ENCODE measurements at regions not wholly inside any gene's neighbourhood (a gene's known extent, or its start where the extent isn't known, plus 50 kb on each side); places are given as distances from the start of the nearest gene placed in this dataset.

DNA sequence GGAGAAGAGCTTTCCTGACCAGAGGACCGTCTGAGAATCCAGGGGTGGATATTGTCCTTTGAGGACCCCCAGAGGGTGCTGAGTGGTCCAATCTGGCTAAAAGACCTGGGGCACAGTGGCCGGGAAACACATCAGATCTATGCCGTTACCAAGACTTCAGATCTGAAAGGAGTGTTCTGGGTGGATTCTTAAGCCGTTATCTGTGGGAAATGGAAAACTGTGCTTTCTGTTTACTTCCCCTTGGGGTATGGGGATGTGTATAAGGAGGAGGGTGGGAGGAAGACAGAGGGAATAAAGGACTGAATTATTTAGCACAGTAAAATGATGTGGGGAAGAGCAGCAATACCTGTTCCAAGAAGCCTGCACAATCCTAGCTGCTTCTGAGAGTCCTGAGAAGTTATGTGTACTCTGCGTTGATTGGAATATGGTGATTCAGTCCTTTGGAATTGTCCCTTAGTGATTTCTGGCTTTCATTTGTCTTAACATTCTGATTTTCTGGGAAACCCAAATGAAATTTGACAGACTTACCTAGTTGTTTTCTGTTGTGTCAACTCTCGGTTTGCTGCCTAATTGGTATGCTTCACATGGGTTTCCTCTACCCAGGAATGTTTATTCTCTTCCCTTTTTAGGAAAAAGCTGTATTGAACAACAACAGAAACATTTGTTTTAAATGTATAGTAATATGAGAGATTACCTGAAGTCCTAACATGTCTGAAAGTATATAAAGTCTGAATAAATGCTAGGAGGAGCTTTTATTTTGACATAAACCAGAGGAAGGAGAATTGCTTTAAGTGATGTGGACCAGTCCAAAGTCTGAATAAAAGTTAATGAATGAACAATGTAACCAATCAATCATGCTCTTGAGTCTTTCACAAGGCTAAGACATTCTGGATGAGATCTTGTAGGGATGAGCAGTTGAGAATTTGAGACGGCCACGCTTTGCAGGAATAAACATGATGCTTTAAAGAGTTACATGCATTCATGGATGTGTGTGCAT lies 427.1 kb upstream of the C2CD4B start:
- CTCF ChIA-PET: interaction anchor here (0.5 to 2.7 kb wide), 7 partner anchors 11 to 1363 kb away, joined by 3 to 13 read pairs (median 4); partner anchors contain the start of gene RORA
- intact Hi-C loops (cut with micrococcal nuclease; ENCODE audit: unreplicated experiment): no loop called here
- H3K27ac Mint-ChIP-seq (ENCODE audit: unreplicated experiment): no peak overlapping the region
- no peak for DNase-seq
- no peak overlapping the region for H3K4me3 Mint-ChIP-seq (ENCODE audit: low read depth, unreplicated experiment)
- peaks cover 7% of the 10 kb centered on the region for H3K27me3 Mint-ChIP-seq (ENCODE audit: unreplicated experiment)
- TF ChIP-seq, protein P1, sequence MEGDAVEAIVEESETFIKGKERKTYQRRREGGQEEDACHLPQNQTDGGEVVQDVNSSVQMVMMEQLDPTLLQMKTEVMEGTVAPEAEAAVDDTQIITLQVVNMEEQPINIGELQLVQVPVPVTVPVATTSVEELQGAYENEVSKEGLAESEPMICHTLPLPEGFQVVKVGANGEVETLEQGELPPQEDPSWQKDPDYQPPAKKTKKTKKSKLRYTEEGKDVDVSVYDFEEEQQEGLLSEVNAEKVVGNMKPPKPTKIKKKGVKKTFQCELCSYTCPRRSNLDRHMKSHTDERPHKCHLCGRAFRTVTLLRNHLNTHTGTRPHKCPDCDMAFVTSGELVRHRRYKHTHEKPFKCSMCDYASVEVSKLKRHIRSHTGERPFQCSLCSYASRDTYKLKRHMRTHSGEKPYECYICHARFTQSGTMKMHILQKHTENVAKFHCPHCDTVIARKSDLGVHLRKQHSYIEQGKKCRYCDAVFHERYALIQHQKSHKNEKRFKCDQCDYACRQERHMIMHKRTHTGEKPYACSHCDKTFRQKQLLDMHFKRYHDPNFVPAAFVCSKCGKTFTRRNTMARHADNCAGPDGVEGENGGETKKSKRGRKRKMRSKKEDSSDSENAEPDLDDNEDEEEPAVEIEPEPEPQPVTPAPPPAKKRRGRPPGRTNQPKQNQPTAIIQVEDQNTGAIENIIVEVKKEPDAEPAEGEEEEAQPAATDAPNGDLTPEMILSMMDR (IDR thresholded peaks at IDR 0.05; ENCODE audit: unreplicated experiment): no peak
- no peaks in the 10 kb centered on the region for H3K36me3 Mint-ChIP-seq (ENCODE audit: insufficient read depth, unreplicated experiment)
- H3K9me3 Mint-ChIP-seq (ENCODE audit: low read depth, unreplicated experiment): no peaks in the 10 kb centered on the region
- peaks cover 27% of the 10 kb centered on the region for H3K4me1 Mint-ChIP-seq (ENCODE audit: low read depth, unreplicated experiment)
- BruUV-seq (replicated peaks): no TSS peak

DNA sequence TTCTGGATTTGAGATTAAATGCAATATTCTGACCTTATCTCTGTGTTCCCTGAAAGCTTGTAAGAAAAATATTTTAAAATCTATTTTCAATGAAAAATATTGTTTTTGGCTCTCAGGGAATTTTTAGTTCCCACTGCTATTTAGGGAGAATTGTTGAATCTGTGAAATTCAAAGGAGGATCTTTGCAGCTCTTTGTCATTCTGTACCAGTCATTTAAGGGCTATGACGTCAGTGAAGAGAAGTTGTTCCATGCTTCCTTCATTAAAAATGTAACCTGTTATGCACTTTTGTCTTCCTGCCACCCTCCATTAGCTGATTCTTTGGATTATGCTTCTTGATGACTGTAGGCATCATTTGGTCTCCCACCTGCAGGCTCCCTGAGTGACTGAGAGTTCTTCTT lies 427.8 kb upstream of the C2CD4B start:
- Mint-ChIP-seq H3K4me1 (ENCODE audit: low read depth, unreplicated experiment) (peaks cover 27% of the 10 kb centered on the region), H3K36me3 (ENCODE audit: insufficient read depth, unreplicated experiment) (no peaks in the 10 kb centered on the region), H3K27me3 (ENCODE audit: unreplicated experiment) (peaks cover 10% of the 10 kb centered on the region), H3K9me3 (ENCODE audit: low read depth, unreplicated experiment) (no peaks in the 10 kb centered on the region), H3K27ac (ENCODE audit: unreplicated experiment) (no peak overlapping the region), H3K4me3 (ENCODE audit: low read depth, unreplicated experiment) (no peak overlapping the region)
- CTCF ChIA-PET: interaction anchor here (0.5 to 2.7 kb wide), 2 partner anchors 11 to 56 kb away, joined by 3 to 13 read pairs; no protein-coding TSS in a partner anchor
- TF ChIP-seq, protein P1 (IDR thresholded peaks at IDR 0.05; ENCODE audit: unreplicated experiment): no peak
- no TSS peak for BruUV-seq (replicated peaks)
- intact Hi-C loops (cut with micrococcal nuclease; ENCODE audit: unreplicated experiment): no loop called here
- no peak for DNase-seq

DNA sequence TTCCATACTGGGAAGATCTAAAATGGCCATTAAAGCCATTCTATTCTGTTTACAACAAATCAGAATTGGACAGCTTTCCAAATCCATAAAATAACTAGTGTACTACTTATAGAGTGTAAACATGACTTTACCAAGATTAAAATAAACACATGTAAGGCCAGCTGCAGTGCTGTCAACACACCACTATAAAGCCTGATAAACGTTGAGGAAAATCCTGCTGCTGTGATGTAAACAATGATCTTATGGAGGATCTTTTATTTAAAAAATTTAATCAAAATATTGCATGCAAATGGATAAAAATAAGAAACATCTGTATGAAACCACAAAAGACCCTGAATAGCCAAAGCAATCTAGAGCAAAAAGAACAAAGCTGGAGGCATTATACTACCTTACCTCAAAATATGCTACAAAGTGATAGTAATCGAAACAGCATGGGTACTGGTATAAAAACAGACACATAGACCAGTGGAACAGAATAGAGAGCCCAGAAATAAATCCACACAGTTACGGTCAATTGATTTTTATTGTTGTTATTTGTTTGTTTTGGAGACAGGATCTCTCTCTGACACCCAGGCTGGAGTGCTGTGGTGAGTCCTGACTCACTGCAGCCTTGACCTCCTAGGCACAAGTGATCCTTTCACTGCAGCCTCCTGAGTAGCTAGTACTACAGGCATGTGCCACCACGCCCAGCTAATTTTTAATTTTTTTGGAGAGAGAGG lies 428.8 kb upstream of the C2CD4B start:
- CTCF ChIA-PET: interaction anchor here (2.7 kb wide), 1 partner anchor 10 kb away, joined by 13 read pairs; no protein-coding TSS in a partner anchor
- TF ChIP-seq, protein P1 (IDR thresholded peaks at IDR 0.05; ENCODE audit: unreplicated experiment): no peak
- intact Hi-C loops (cut with micrococcal nuclease; ENCODE audit: unreplicated experiment): no loop called here
- Mint-ChIP-seq H3K27me3 (ENCODE audit: unreplicated experiment) (peaks cover 19% of the 10 kb centered on the region), H3K36me3 (ENCODE audit: insufficient read depth, unreplicated experiment) (no peaks in the 10 kb centered on the region), H3K4me1 (ENCODE audit: low read depth, unreplicated experiment) (peaks cover 26% of the 10 kb centered on the region), H3K4me3 (ENCODE audit: low read depth, unreplicated experiment) (no peak overlapping the region), H3K27ac (ENCODE audit: unreplicated experiment) (no peak overlapping the region), H3K9me3 (ENCODE audit: low read depth, unreplicated experiment) (no peaks in the 10 kb centered on the region)
- no TSS peak for BruUV-seq (replicated peaks)
- DNase-seq: no peak

DNA sequence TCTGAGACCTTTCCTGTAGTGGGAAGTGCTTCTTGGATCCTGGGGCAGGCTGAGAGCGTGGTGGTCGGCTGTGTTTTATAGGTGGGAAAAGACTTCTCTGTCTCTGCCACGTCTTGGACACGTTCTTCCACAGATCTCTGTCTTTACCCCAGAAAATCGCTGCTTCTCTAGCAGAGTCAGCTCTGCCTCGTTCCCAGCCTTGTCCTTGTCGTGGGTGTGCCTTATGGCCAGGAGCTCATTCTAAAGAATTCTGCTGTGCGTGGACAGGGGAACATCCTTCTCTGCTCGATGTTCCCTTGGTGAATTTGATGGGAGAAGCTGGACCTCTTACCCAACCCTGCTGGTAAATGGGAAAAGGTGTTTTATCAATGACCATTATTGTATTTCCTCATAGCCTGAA lies 433.1 kb upstream of the C2CD4B start:
- H3K4me1 Mint-ChIP-seq (ENCODE audit: low read depth, unreplicated experiment): peaks cover 3% of the 10 kb centered on the region
- TF ChIP-seq, protein P1 (IDR thresholded peaks at IDR 0.05; ENCODE audit: unreplicated experiment): no peak
- no peaks in the 10 kb centered on the region for H3K9me3 Mint-ChIP-seq (ENCODE audit: low read depth, unreplicated experiment)
- CTCF ChIA-PET: no interaction called here
- no peak overlapping the region for H3K27ac Mint-ChIP-seq (ENCODE audit: unreplicated experiment)
- BruUV-seq (replicated peaks): no TSS peak
- no peaks in the 10 kb centered on the region for H3K36me3 Mint-ChIP-seq (ENCODE audit: insufficient read depth, unreplicated experiment)
- peaks cover 35% of the 10 kb centered on the region for H3K27me3 Mint-ChIP-seq (ENCODE audit: unreplicated experiment)
- H3K4me3 Mint-ChIP-seq (ENCODE audit: low read depth, unreplicated experiment): no peak overlapping the region
- intact Hi-C loops (cut with micrococcal nuclease; ENCODE audit: unreplicated experiment): no loop called here
- DNase-seq: no peak

Data from Calu3 (cell line).